ENCODE measurements at regions not wholly inside any gene's neighbourhood (a gene's known extent, or its start where the extent isn't known, plus 50 kb on each side); places are given as distances from the start of the nearest gene placed in this dataset.

DNA sequence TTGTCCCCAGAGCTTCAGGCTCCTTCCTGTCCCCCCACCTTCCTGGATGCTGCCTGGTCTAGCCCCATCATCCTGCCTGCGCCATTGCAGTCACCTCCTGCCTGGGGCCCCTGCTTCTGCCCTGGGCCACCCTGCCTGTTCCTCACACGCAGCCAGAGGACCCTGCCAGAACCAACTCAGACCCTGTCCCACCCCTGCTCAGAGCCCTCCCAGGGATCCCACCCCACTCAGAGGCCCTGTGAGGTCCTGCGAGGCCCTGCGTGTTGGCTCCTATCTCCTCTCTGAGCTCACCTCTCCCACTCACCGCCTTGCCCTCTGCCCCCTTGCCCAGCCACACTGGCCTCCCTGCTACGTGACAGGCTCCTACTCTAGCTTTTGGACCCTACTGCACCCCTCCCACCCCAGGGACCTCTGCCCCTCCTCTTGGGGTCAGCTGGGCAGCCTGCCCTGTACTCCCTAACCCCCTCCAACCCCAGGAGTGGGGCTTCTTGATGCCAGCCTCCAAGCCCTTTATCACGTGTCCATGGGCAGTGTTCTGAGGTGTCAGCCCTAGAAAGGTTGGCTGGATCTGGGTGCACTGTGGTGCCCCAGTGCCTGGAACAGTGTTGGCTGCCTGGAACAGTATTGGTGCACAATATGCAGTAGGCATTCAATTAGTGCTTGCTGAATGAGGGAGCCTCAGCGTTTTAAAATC lies 68.3 kb downstream of the CEBPB start:
- no peak for DNase-seq

DNA sequence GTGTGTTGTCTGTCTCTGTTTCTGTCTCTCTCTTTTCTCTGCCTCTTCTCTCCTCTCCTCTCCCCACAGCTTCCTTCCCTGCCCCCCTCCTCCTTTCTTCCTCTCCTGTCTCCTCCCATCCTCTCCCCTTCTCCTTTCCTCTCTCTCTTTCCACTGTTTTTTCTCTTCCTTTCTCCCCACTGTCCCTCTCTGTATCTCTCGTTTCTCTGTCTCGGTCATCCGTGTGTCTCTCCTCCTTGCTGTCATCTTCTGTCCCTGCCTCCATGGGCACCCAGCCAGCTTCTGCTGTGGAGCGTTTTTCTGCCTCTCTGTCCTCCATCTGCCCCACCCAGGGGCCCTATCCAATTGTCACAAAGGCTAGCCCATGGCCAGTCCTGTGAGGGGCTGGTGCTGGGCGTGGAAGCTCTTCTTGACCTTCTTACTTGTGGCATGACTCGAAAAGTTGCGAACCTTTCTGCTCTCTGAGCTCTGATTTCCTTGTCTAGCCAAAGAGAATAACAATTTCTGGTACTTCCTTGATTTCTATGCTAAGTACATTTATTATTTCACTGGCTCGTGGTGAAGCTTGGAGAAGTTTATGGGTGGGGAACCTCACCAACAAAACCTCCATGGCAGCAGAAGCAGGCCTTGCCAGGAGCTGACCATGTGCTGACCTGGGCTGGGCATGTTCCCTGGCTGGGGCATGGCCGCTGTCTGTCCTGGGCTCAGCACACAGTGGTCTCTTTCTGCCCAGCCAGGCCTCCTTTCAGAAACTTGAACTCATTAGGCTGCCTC lies 69.3 kb downstream of the CEBPB start:
- DNase-seq: no peak

DNA sequence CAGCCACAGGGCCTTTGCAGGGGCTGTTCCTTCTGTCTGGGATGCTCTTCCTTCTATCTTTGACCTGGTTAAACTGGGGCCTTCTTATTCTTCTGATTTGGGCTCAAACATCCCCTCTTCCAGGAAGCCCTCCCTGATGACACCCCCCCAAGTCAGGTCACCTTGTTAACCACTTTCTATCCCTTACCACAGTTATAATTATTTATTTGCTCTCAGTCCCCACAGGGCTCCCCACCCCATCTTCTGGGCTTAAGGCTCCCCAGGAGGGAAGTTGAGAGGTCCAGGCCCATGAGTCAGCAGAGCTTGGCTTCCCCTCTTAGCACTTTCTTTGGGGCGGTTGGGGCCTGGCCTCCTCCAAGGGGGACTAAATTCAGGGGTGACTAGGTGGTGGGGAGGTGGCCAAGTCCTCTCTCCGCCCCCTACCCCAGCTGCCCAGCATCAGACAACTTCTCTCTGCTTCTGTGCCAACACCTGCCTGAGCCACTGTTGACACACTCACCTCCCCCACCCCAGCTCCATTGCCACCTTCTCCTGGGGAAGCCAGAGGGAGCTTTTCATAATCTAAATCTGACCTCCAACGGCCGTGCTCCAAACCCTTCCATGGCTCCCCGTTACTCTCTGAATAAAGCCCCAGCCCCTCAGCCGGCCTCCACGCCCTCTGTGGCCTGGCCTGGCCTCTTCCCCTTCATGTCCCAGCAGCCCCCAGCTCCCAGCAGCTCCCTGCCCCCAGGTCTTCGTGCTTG lies 70.0 kb downstream of the CEBPB start:
- no peak for DNase-seq

DNA sequence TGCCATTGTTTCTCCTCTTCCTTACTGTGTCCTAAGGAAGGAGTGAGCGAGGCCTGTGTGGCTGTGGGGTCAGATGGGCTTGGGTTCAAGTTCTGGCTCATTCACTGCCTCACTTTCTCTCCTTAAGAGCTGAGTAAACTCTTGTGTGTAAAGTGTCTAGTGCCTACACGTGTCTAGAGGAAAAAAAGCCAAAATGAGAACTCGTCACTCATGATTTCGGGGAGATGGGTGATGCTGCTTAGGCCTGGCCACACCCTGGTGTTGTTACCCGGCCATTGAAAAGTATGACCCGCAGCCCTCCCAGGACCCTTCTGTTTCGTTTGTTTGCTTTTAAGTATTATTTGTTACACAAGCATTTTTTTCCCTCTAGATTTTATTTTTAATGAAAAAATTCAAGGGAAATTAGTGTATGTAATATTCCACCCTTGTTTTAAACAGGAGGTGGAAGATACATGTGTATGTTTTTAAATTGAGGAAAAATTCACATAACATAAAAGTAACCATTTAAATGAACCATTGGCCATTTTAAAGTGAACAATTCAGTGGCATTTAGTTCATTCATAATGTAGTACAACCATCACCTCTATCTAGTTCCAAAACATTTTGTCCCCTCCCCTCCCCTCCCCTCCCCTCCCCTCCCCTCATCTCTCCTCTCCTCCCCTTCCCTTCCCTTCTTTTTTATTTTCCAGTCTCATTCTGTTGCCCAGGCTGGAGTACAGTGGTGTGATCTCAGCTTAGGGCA lies 71.0 kb downstream of the CEBPB start:
- no peak for DNase-seq

DNA sequence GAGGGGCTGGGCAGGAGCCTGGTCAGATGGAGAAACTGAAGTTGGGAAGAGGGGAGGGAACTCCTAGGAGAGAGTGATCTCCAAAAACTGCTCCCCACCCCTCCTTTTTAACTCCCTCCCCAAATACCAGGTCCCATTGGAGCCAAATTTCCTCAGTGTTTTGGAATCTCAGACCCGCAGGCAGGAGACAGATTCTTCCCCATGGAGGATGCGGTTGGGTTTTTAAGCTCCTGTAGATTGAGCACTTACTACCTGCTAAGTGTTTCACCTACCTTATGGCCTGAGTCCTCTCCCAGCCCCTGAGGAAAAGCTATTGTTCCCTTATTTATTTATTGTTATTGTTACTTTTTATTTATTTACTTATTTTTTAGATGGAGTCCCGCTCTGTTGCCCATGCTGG lies 73.2 kb downstream of the CEBPB start:
- no peak for DNase-seq

DNA sequence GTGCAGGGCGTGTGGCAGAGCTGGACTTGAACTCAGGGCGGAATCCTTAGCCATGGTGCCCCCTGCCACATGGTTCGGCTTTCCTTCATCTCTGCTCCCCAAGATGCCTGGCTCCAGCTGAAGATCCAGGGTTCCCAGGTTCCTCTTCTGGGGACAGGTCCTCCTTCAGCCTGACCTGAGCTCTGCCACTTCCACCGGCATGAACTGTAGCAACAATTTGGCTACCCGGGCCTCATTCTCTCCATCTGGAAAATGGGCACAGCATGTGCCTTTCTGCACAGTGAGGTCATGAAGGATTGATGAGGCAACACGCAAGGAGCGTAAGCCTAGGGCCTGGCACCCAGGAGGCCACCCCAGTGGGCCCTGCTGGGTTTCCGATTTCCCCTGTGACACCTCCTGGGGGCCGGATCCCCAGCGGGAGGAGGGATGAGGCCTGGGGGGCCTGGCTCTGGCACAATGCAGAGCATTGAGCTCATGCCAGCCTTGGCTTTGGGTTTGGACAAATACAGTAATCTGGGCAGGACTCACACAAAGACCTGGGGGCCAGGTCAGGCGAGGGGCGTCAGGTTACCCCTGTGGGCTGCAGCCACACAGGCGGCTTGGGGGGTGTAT lies 74.0 kb downstream of the CEBPB start:
- DNase-seq: no peak

DNA sequence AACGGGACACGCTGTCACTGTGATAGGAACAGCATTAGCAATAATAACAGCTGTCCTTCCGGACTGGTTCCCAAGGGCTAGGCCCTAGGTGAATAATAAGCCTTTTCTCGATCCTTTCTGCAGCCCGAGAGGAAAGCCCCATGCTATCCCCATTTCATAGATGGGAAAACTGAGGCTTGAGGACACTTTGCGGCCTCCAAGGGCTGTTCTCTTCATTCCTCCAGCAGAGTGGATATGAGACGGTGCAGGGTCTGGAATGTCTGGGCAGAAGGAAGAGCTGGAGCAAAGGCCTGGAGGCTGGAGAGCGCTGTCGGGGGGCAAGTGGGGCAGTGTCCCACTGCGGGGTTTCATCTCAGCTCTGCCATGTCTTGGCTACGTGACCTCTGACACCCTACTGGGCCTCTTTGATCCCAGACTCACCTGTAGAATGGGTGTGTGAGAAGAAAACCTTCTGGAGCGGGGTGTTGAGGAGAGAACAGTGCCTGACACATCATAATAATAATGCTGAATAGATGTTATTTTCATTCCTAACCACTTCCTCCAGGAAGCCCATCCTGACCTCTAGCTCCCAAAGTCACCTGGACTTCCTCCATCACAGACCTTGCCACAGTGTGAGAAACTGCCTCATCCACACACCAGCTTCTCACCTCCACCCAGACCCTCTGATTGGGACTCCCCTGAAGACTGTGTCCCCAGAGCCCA lies 74.8 kb downstream of the CEBPB start:
- DNase-seq: no peak

DNA sequence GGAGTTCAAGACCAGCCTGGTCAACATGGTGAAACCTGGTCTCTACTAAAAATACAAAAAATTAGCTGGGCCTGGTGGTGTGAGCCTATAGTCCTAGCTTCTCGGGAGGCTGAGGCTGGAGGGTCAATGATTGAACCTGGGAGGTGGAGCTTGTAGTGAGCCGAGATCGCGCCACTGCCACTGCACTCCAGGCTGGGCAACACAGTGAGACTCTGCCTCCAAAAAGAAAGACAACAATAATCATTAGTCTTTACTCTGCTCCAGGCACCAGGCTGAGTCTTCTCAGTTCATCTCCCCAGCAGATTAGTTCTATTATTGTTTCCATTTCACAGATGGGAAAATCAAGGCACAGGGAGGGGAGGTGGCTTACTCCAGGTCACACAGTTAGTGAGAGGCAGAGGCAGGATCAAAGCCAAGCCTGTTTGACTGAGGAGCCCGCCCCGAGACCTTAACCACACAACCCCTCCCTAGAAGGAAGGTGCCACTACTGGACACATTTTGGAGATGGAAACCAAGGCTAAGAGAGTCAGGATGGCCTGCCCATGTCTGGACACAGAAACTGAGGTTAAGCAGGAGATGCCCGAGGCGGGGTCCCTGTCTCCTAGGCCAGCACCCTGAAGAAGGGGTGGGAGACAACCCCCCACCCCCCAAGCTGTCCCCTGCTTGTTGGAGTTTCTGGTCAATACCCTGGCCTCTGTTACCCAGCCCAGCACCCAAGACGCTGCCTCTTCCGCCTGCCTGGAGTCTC lies 75.8 kb downstream of the CEBPB start:
- no peak for DNase-seq

DNA sequence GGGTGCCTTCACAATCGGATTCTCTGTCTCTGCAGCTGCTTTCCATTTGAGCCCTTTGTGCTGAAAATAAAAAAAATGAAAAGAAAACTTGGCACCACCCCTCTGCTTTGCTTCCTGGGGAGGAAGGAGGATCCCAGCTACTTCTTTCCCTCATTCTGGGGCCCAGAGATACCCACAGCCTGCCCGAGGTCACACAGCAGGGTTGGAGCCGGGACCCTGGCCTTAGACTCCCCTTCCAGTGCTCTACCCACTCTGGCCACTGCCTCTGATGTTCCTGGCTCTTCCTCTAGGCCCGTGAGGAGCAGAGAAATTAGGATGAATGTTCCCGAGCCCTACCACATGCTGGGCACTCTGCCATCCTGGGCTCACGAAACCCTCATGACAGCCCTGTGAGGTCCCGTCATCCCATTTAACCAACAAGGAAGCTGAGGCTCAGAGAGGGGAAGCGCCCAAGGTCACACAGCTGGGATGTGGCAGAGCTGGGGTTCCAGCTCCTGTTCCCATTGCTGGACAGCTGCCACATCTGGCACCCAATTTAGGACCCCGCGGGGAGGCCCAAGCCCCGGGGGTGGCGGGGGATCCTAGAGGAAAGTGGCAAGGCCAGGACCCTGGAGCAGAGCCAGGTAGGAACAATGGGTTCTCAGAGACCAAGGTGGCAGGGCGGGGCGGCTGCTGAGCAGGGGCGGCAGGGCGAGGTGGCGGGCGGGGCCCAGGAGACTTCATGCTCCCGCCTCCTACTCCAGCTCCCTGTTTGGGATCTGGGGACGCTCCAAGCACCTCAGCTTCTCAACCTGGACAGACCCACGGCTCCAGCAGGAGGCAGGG lies 76.6 kb downstream of the CEBPB start:
- no peak for DNase-seq

DNA sequence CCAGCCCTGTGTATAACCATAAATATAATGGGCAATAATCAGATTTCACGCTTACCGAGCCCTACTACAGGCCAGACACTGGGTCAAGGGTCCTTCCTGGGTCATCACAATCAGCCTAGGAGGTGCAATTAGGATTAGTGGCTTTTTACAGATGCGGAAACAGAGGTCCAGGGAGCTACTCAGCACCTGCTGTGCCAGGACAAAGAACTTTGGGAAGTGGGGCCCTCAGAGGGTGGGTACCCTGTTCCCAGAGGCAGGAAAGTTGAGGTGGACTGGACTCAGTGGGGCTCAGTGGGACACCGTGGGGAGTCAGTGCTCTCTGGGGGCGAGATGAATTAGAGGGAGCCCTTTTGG lies 77.2 kb downstream of the CEBPB start:
- DNase-seq: no peak

DNA sequence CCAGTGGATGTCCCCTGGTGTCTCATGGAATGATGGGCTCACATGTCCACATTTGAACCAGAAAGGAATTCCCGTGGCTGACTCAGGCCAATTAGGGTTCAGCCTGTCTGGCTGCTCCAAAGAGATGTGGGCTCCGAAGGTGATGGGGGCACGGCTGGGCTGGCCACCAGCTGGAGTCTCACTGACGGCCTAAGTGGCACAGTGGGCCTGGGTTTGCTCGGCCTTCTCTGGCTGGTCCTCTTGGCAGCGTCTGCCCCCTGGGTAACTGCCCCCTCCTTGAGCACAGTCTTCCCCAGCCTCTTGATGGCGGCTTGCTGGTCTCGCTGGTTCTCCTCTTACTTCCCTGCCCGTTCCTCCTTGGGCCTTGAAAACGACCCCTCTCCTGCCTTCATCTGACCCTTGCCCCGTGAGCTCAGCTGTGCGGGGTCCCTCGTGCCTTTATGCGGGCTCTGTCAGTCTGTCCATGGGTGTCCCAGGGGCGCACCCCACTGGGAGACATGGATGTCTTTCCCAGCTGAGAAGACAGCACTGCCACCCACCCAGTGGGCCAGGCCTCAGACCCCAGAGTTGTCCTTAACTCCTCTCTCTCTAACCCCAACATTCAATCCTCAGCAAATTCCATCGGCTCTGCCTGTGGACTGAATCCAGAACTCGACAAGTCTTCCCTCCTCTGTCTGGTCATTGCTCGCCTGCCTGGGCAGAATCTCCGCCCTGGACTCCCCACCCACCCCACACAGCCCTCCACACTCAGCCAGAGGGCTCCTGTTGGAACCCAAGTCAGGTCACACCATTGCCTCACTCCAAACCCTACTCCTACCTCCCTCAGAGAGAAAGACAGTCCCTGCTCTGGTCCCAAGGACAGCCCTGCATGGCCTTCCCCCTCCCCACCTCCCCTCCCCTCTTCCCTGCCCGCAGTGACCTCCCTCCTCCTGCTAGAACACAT lies 78.7 kb downstream of the CEBPB start:
- no peak for DNase-seq

DNA sequence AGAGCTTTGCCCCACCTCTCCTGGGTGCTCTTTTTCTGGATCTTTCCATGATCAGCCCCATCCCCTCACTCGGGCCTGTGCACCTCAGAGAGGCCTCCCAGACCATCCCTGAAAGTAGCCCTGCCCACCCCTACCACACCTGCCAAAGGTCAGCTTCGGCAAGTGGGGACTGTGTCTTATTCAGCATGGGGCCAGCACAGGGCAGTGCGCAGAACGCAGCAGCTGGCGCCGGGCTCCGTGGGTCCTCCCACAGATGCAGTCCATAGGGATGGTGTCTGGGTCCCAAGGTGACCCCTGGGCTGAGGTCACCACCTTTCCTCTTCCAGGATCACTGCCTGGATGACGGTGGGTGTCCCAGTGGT lies 79.4 kb downstream of the CEBPB start:
- DNase-seq: no peak

DNA sequence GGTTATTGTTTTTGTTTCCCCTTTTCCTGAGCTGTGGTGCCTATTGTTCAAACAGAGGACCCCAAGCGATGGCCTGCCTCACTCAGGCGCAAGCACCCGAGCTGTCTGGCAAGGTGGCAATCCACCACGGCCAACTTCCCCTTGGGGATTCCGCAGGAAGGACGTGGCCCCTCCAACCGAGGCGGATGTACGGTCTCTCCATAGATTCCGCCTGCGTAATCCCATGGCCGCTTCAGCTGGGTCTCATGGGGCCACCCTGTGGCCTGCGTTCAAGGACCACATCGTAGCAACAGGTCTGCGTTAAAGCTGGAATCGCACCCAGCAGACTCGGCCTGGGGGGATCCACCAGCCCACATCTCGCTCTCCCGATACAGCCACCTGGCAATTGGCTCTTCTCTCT lies 79.9 kb downstream of the CEBPB start:
- no peak for DNase-seq

DNA sequence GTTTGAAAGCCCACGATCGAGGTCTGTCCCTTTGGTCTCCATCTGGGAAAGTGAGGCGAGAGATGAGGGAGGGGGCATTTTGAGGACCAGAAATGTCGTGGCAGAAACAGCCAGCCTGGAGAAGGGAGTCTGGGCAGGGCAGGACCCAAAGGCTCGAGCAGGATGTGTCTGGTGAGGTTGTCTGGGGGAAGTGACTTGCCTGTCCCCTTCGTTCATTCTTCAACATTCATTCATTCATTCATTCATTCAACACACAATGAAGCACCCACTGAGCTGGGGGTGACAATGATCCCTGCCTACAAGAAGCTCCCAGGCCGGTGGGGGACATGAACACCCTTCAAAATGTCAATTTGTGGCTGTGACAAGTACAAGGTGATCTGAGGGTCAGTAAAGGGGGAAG lies 80.5 kb downstream of the CEBPB start:
- DNase-seq: no peak

DNA sequence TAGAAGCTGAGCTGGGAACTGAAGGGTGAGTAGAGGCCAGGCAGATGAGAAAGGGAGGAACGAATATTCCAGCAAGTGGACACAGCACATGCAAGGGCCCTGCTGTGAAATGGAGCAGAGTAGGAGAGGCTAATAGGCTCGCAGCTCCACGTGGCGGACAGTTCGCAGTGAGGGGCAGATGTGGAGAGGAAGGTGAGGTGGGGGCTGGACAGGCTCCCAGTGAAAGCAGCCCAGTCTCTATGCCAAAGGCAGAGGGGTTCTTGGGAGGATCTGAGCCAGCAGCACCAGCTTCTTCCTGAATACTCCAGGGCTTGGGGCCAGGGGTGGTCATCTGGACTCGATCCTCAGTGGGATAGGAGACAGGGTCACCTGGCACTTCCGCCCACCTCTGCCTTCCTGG lies 81.0 kb downstream of the CEBPB start:
- no peak for DNase-seq

DNA sequence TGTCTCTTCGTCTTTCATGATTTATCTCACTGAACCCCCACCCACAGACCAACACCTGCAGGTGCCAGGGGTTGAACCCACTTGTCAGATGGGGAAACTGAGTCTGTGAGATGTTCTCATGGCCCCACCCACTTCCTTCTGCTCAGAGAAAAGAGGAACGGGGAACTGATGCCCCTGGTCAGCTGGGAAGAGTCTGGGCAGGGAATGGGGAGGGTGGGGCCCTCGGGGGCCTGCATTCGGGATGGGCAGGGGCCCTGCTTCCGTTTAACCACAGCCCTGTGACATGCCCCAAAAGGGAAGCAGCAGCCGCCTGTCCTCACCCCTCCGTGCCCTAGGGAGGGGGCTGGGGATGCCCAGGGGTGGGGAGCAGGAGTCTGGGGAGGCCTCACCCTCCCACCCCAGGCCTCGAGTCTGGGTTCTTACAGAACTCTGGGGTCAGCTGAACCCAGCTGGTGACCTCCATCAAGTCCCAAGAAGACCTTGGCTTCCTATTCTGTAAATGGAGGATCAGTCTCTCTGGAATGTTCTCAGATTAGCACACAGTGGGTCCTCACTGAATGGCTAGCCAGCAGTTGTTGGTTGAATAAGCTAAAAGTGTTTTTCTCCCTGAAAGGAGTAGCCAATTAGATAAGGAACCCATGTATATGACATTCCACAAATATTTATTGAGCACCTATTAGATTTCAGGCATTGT lies 81.5 kb downstream of the CEBPB start:
- DNase-seq: no peak

DNA sequence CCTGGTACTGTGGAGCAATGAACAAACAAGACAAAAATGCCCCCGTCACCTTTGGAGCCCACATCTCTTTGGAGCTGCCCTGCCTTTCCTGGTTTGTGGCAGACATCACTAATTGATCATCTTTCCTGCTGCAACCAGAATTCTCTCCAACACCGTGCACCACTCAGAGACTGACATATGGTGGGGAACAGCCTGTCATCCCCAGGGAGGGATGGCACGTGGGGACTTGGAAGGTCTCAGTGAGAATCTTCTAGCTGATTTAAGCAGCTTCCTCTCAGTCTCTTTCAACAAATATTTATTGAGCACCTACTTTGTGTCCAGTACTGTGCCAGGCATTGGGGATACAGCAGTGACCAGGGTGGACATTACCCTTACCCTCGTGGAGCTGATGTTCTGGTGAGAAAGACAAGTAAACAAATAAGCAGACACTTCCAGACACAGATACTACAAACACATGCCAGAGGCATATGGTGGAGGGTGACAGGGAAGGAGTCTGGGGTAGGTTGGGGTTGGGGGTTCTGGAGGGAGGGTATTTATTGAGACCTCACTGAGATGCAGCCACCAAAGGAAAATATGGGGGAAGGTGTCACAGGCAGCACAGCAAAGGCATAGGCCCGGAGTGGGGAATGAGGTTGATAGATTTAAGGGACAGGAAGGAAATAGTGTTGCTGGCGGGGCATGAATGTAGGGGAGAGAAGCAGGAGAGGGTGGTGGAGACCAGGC lies 82.3 kb downstream of the CEBPB start:
- no peak for DNase-seq
